ENCODE measurements at regions not wholly inside any gene's neighbourhood (a gene's known extent, or its start where the extent isn't known, plus 50 kb on each side); places are given as distances from the start of the nearest gene placed in this dataset.
A peak's percentile ranks its signal among the peaks of the same experiment; 100 is the strongest.
"Not testable (repeated sequence)": the region's sequence is repeated elsewhere in the genome, so short reads cannot be mapped to it uniquely, and the experiment has no call there.

DNA sequence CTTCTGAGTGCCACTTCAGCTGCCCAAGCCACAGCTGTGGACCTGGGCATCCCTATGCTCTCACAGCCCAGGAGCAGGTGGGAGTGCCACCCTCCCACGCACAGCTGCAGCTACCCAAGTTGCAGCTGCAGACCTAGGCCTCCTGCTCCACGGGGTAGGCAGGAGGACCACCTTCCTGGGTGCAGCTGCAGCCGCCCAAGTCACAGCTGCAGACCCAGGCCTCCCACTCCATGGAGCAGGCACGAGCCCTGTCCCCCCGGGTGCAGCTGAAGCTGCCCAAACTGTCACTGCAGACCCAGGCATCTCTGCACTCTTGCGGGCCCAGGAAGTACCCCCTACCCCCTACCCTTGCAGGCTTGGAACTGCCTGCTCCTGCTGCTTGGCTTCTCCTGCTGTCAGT lies 260.2 kb downstream of the XPNPEP1 start:
- no peak for DNase-seq (ENCODE audit: low read depth)

DNA sequence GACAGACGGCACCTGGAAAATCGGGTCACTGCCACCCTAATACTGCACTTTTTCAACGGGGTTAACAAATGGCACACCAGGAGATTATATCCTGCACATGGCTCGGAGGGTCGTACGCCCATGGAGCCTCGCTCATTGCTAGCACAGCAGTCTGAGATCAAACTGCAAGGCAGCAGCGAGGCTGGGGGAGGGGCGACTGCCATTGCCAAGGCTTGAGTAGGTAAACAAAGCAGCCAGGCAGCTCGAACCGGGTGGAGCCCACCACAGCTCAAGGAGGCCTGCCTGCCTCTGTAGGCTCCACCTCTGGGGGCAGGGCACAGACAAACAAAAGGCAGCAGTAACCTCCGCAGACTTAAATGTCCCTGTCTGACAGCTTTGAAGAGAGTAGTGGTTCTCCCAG lies 270.7 kb downstream of the XPNPEP1 start:
- not testable (repeated sequence) for DNase-seq (ENCODE audit: low read depth)

DNA sequence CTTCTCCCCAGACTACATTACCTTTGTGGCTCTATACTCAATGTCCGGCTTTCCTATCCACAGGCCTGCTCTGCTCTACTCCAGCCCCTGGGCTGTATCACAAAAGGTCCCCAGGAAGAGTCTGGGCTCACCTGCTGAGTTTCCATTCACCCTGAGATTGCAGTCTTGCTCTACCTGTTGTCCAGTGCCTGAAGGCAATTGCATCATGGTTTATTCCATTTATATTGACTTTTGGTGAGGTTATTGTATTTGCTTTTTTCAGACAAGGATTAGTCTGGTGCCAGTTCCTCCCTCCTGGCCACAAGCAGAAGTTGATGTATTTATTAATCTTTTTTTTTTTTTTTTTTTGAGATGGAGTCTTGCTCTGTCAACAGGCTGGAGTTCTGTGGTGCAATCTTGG lies 273.1 kb downstream of the XPNPEP1 start:
- no peak for DNase-seq (ENCODE audit: low read depth)

DNA sequence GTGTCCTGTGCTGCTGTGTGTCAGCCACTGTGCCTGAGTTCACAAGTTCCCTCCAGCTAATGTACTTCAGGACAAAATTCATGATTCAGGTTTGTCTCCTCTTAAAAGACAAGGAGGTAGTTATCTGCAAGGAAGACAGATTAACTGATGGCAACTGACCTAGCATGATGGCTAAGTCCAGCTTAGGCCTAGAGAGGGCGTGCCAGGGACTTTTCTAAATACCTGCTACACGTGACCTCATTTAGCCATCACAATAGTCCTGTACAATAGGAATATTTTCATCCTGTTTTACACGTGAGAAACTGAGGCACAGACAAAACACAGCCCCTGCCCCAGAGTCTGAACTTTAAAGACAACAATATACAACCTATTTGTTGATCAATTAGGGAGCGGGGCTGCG lies 275.7 kb downstream of the XPNPEP1 start:
- DNase-seq (ENCODE audit: low read depth), result no peak

DNA sequence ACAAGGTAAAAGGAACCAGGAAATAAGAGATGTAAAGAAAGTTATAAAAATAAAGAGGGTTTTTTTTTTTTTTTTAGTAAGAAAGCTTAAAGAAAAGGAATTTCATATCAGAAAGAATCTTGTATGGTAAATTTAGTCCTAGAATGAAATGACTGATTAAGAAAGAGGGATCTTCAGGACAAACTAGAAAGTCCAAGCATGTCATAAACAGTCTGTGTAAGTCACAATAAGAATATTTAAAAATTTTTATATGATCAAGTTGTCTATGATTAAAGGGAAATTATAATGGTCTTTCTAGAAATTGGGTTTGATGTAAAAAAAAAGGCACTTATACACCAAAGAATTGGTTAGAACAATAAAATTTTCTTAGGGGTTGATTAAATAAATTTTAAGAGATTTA lies 289.5 kb downstream of the XPNPEP1 start:
- no peak for DNase-seq (ENCODE audit: low read depth)

DNA sequence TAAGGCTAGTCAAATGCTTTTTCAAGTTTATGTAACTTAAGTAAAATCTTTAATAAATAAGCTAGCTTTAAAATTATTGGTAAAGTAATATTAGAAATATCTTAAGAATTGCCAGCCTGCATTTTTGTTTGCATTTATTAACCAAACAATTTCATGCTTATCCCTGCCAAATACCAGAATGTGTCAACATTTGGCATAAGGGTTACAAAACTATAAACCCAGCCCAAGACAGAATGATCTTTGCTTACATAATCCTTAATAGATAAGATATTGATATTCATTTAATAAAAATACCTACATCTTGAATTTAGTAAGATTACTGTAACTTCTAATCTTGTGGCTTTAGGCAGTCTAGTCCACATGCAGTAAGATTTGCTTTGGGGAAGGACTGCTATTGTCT lies 290.3 kb downstream of the XPNPEP1 start:
- not testable (repeated sequence) for DNase-seq (ENCODE audit: low read depth)

DNA sequence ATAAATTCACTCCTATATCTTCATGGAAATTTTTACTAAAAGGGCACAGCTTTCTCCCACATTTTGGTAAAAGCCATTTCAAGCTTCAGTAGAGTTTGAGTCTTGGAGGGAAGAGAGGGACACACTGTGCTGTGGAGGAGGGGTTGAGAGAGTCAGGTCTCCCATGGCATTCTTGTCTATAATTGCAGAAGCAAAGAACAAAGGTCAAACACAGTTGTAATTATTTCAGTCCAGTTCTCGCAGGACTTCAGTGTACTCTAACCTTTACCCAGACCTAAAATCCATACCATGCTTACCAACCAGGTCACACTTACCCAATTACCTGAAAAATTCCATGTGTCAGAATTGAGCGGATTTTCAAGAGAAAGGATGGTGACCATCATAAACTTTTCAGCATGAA lies 298.4 kb downstream of the XPNPEP1 start:
- no peak for DNase-seq (ENCODE audit: low read depth)

DNA sequence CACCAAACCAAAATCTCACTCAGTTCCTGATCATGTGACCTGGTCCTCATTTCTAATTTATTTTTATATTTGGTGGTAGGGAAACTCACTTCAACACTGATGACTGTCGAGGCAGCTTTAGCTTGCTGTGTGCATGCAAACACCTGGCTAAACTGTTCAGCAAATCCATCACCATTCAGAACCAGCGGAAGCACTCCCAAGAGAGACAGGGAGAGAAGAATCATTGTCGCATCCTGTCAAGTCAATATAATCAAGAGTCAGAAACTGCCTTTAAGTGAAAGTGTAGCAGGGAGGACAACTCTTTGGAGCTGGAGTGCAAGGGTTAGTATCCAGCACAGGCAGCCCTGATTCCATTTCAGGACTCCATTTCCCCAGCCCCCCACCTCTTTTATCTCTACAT lies 300.7 kb downstream of the XPNPEP1 start:
- no peak for DNase-seq (ENCODE audit: low read depth)

DNA sequence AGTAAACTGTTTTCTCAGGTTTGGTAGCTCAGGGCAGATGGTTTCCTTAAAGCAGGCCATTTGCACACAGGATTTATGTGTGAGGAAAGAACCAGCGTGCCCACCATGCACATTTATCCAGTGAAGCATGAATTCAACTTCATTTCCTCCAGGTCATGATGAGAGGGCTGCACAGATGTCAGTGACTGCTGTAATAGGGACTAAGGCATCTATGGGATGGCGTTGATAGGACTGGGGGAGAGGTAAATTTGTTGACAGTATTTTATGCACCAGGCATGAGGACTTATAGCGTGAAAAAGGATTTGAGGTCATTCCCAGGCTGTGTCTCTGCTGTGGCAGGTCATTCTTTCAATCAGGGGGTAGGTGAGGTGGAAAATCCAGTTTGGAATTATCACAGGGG lies 302.9 kb downstream of the XPNPEP1 start:
- DNase-seq (ENCODE audit: low read depth), result no peak

DNA sequence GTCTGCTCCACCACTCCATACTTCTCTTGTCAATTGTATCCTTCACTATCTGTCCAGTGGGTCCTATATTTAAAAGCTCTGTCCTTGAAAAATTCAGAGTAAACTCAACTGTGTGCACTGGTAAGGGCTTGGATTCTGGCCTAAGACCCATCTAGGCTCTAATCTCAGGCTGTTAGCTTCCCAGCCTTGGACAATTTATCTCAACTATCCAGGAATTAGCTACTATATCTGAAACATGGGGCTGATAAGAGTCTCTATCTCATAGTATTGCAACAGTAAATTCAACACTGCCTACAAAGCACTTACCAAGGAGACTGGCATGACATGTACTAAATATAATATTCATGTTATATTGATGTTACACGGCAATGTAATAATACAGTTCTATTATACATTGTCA lies 303.4 kb downstream of the XPNPEP1 start:
- no peak for DNase-seq (ENCODE audit: low read depth)

DNA sequence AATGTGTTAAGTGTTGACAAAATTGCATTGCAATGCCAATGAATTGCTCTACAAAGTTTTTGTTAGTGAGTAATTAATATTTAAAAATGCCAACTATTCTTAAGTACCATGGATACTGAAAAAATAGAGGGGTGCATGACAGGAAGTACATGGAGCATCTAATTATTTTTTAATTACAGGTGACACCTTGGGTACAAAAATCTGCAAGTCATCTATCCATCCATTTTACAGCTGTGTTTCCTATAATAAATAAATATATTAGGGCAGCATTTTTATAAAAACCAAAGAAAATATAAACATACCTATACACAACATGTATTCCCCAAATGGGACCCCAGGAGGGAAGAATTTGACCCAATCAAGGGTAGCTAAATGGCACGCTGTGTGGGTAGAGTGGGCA lies 304.6 kb downstream of the XPNPEP1 start:
- no peak for DNase-seq (ENCODE audit: low read depth)

DNA sequence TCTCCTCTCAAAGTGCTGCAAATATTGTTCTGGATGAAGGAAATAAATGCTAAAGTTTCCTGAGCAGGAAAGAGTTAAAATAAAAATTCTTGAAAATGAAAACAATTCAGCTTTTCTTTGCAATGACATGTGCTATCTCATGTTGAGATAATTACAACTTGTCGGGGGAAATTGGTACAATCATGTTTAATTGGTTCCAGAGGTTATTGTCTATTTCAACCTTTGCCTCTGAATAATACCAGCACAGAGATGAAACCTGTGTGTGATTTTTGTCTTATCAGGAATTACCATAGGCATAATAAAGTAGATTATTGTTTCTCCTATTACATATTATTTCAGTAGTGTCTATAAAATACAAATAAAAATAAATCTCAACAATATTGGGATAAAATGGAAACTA lies 305.0 kb downstream of the XPNPEP1 start:
- DNase-seq (ENCODE audit: low read depth), result no peak

DNA sequence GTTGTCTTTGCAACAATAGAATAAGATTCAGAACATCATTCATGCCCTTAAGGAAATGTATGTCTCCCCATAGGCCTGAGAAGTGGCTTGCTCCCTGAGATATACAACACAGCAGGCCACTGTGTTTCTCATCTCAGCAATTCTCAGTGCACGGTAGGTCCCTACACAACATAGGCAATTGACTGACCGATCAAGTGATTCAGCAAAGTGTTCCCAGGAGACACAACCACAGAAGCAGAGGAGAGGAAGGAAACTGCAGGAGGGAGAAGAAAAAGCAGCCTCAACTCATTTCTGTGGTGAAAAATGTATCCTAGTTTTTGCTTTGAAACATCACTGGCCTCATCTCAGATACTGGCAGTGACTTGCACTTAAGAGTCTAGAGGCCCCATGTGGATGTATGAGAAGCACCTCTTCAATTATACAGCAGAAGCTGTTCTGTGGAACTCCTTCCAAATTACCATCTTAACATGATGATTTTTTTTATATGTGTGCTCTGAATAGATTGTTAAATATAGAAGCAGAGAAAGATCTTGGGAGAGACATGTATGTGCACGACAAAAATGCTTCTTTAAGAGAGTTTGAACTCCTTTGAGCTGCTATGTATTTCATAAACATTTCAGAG lies 306.8 kb downstream of the XPNPEP1 start:
- no peak for DNase-seq (ENCODE audit: low read depth)

DNA sequence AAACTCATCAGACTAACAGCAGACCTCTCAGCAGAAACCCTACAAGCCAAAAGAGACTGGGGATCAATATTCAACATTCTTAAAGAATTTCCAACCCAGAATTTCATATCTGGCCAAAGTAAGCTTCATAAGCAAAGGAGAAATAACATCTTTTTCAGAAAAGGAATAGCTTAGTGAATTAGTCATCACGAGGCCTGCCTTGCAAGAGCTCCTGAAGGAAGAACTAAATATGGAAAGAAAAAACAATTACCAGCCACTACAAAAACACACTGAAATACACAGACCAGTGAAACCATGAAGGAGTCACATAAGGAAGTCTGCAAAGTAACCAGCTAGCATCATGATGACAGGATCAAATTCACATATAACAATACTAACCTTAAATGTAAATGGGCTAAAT lies 328.0 kb downstream of the XPNPEP1 start:
- not testable (repeated sequence) for DNase-seq (ENCODE audit: low read depth)

DNA sequence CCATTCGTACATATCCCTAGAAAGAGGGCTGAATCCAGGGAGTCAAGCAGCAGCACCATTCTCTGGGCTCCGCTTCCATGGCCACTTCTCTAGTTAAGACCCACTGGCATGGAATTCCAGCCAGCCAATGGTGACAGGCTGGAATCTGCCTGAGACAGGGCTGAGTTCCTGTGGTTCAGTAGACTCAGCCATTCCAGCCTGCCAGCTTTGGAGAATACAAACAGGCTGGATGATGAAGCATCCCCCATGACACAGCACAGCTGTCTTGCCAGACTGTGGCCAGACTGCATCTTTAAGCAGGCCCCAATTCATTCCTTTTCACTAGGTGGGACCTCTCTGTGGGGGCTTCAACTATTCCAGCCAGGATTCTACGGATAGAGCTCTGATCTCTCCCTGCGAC lies 329.6 kb downstream of the XPNPEP1 start:
- no peak for DNase-seq (ENCODE audit: low read depth)

DNA sequence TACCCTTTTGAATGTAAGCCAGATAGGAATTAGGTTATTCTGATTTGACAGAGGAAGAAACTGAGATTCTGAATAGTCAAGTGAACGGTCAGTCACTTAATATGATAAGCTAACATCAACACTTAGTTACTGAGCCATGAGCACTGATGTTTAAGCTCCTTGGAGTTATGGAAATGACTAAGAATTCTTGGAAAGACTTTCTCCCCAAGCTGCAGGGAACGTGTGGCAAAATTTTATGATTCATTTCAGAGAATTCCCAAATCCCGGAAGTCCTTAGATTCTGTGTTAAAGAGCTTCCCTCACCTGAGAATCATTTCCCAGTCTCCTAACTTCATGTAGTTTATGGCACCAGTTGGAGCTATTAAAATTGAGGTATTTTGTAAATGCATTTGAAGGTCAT lies 330.9 kb downstream of the XPNPEP1 start:
- DNase-seq (ENCODE audit: low read depth), result no peak

DNA sequence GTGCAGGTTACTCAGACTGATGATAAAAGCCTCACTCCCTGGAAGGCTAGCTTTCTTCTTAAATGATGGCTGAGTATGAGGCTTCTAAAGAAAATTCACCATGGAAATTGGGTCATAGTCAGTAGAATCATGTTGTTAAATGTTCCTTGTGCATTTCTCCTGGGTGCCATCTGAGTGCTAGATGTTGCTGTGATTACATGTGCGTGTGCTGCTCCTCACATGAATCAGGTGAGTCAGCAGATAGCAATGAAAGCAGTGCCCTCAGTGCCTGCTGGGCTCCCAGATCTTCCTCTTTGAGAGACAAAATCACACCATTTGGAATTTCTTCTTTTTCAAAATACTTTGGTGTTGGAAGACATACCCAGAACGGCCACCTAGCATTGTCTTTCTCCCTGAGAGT lies 331.7 kb downstream of the XPNPEP1 start:
- no peak for DNase-seq (ENCODE audit: low read depth)

DNA sequence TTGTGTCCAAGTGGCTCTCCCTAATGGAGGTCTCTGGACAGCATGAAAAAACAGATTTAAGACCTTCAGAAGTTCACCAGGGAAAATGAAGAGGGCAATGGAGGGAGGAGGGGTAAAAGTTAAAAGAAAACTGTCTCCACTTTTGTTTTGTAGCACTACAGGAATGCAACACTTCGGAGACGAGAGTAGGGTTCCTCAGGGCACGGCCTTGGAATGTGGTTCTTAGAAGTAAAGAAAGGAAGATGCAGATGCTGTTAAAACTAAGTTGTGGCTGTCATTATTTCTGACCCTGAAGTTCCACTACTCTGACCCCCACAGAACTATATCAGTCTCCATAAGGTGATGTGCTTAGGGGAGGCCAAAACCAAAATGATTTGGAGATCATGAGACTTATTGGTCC lies 335.1 kb downstream of the XPNPEP1 start:
- DNase-seq (ENCODE audit: low read depth), result no peak

DNA sequence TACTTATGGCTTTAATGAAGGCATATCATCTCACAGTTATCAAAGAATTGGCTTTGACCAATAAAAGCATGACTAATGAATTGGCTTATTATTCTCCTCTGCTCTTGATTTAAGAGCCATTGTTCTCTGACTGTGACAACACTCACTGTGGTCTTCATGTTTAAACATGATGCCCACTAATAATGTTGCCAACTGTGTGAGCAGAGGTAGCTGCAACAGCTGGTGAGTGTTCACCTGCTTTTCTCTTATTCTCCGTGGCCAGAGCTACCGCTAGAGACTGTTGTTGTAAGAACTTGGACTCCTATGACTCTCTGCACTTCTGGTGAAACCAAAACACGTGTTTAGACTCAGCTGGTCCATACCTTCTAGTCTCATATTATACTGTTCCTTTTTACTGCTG lies 335.9 kb downstream of the XPNPEP1 start:
- no peak for DNase-seq (ENCODE audit: low read depth)

DNA sequence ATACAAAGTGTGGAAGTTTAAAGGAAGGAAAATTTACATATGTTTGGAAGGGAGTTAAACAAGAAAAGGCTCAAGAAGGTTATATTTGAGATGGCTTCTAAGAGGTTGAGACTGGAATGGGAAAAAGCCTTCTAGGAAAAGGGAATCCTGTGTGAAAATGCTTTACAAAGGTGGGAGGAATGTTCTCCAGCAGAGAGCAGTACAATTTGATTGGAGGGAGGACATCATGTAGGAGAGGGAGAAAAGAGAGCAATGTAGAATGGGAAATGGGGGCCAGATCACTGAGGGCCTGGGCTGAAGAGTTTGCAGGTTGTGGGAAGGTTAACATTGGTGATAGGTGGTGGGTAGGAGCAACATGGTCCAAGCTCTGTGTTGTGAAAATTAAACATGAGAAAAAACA lies 366.9 kb downstream of the XPNPEP1 start:
- no peak for DNase-seq (ENCODE audit: low read depth)

DNA sequence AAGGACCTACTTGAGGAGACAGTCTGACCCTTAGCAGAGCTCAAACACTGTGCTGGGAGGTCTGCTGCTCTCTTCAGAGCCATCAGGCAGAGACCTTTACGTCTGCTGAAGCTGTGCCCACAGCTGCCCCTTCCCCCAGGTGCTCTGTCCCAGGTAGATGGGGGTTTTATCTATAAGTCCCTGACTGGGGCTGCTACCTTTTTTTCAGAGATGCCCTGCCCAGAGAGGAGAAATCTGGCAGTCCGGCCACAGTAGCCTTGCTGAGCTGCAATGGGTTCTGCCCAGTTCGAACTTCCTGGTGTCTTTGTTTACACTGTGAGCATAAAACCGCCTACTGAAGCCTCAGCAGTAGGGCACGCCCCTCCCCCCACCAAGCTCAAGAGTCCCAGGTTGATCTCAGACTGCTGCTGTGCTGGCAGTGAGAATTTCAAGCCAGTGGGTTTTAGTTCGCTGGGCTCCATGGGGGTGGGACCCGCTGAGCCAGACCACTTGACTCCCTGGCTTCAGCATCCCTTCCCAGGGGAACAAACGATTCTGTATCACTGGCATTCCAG lies 381.2 kb downstream of the XPNPEP1 start:
- DNase-seq (ENCODE audit: low read depth), result not testable (repeated sequence)

DNA sequence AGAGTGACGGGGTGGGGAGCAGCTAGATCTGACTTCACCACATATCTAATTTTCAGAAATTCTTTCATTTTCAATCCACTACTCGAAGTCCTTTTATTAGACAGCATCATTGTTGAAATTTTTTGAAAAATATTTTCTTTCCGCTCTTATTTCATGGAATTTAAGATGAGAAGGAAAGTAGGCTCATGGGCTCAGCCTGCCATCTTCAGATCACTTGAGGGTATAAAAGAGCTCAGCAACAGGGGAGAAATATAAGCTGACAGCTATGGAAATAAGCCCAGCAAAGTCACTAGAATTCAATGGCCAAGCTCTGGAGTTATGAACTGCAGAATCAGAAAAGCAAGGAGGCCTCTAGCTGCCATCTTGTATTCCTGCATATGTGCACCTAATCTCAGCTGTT lies 389.1 kb downstream of the XPNPEP1 start:
- DNase-seq (ENCODE audit: low read depth), result no peak

DNA sequence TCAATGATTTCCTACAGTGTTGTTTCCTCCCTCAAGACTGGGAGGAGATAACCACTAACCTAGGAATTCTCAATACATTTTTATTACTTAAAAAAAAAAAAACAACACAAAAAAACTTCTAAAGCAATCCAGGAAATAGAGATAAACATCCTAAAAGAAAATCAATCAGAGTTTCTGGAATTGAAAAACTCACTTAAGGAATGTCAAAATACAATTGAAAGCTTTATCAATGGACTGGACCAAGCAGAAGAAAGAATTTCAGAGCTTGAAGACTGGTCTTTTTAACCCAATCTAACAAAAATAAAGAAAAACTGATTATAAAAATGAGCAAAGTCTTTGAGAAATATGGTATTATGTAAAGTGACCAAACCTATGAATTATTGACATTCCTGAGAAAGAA lies 394.1 kb downstream of the XPNPEP1 start:
- no peak for DNase-seq (ENCODE audit: low read depth)

DNA sequence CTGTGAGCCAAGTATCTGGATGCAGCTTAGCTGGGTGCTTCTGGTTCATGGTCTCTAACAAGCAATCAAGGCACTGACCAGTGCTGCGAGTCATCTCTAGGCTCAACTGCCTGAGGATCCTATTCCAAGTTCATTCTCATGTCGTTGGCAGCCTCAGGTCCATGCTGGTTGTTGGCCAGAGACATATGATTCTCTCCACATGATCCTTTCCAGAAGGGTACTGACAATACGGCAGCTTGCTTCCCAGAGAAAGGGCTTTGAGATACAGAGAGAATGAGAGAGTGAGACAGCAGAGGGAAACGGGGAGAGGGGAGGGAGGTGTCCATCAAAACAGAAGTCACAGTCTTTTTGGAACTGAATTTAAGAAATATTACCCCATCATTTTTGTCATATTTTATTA lies 405.6 kb downstream of the XPNPEP1 start:
- DNase-seq (ENCODE audit: low read depth), result no peak

DNA sequence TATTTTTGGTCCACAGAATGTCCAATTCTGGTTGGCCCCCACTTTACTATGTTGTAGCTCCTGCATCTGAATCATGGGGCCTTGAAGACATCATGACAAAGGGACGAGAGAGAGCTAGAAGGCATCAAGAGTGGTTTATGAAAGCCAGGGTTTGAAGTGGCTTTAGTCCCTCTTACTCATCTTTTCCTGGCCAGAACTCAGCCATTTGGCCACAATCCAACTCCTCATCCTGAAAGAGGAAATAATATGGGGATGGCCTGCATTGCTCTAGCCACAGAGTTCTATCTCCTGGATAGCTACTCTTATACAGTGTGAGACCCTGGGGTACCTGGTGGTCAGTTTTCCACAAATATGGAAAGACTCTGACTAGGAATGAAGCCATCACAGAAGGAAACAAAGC lies 418.9 kb downstream of the XPNPEP1 start:
- DNase-seq (ENCODE audit: low read depth), result peak; percentile 1
